T-helper 22 cell (primary cell): ENCODE measurements at regions not wholly inside any gene's neighbourhood (a gene's known extent, or its start where the extent isn't known, plus 50 kb on each side); places are given as distances from the start of the nearest gene placed in this dataset.

Experiments
- DNase-seq: peaks from one replicate; pipeline ENCODE4 v3.0.0-alpha.2; 2020; ENCODE audit warnings: low read depth

DNA sequence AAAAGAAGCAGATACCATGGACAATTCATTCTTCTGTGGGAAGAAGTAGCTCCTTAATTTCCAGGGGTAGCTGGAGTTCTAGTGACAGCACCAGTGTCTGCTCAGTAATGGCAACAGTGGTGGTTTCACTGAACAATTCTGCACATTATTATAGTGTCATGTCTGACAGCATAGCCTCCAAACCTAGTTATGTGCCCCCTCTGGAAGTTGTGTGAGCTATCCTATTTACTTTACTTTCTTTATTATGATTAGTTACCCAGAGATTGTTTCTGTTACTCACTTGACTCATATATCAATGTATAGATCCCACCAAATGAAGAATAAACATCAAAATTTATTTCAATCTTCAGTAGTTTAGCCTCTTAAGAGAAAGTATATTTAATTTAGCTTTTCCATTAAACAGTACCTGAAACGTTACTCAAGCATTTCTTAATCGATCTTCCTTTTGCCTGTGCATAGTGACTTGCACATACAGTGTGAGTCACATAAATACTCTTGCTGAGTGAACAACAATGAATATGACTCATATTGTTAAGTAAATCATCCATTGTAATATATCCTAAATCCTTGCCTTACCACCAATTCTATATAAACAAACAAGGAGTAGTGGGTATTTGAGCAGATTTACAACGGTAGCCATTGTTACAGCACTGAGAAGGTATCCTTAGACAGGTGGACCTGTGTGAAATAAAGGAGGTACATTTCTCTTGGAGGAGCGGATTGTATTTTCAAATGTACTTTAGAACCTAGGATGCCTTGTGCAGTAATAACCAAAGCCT is 534.7 kb downstream of the ANKRD50 start:
- DNase-seq: no peak

DNA sequence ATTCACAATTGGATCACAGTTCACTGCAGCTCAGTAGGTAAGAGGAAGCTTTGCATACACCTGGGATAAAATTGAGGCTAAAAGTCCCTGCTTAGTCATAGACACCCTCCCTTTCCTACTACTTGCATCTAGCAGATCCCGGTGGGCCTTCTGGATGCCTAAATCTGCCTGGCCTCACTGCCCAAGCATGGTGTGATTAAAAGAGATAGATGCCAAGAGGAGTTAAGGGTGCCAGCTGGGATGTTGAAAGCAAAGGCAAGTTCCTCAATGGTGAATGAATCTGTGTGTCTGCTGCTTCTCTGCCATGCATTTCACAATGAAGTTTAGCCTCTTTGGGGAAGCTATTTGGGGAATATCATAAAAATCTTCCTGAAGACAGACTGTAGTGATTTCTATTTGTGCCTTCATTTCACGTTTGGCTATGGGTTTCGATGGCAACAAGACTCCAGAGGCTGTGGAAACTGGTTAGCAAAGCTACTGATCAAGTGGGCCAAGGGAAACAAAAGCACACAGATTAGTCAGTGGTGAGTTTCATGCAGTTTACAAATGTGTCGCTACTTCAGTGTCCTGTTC is 534.0 kb downstream of the ANKRD50 start:
- DNase-seq: no peak

DNA sequence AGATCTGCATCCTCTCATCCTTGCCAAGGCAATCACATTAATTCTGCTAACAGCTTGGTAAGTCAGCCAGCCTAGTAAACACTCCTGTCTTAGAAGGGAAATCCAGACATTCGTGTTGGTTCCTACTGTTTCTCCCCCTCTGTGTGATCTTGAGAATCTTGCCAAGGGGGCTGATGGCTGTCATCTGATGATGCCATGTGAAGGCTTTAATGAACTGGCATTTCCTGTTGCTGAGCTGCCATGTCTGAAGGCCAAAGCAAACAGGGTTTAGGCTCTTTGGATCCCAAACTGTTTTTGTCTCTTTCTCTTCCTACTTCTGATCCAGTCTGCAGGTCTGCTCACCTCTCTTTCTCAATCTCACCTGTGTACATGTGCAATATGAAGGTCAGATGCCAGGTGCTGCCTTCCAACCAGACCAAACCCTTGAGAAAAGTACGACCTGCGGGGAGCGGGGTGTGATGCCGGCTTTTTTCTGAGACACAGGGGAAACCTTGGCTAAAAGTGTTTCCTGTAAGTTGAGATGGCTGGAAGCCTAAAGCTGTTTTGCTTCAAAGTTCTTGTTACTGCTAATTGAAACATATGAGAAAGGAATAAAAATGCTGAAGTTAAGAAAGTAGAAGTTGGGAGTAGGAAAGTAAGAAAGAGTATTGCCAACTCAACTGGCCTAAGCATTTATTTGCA is 532.9 kb downstream of the ANKRD50 start:
- no peak for DNase-seq

DNA sequence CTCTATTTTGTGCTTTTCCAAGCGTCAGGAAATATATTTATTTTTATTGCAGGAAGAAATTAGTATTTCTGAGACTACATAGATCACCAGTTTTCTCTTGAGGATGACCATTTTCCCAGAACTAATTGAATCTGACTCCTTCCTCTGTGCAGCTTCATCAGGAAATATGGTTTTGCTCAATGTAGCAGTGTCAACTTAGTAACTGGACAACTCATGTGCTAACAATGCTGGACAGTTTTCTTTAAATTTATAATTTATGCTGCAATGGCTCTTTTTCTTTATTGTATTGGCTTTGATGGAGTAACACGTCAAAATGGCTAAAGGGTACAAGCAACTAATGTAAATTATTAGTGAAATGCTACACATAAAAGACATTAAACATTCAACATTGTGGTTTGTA is 531.5 kb downstream of the ANKRD50 start:
- DNase-seq: no peak

DNA sequence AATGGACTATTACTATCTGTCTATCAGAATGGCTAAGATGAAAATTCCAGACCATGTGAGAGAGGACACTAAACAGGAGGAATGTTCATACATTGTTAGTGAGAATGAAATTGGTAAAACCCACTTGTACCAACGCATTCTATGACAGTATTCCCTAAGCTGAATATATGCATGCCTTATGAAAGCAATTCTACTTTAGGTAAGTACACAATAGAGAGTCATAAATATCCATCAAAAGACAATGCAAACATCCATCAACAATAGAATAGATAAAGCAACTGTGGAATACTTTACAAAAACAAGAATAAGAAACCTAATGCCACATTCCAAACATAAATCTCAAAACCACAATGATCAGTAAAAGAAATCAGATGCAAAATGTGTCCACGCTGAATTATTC is 529.3 kb downstream of the ANKRD50 start:
- DNase-seq: no peak

DNA sequence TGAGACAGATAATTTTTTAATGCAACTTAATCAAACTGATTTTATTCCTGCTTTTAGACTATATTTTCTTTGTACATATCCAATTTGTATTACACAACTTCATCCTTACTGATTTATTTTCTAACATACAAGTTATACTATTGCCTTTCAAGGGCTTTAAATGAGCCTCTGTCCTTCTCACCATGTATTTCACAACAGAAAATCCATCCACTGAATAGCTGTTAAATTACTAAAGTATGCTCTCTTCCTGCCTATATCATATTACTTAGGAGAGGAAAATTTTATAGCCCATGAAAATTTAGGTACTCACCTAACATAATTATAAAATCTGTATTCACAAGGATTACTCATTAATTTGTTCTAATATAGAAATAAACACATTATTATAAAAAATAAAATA is 528.6 kb downstream of the ANKRD50 start:
- DNase-seq: no peak

DNA sequence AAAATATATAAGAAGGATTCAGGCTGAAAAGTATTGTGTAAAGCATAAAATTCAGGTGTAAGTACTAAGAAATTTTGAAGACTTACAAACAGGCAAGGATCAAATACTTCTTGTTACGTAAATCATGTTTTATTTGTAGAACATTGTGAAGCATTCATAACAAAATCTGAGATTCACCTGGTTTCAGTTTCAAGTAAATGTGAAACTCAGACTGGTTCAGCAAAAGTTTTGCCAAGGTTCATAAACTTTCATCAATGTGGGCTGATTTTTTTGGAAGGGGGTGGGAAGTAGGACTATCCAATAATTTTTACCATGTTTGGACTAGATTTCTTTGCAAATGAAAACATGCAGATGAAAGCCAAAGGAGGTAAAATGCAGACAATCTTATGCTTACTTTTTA is 527.7 kb downstream of the ANKRD50 start:
- DNase-seq: no peak

DNA sequence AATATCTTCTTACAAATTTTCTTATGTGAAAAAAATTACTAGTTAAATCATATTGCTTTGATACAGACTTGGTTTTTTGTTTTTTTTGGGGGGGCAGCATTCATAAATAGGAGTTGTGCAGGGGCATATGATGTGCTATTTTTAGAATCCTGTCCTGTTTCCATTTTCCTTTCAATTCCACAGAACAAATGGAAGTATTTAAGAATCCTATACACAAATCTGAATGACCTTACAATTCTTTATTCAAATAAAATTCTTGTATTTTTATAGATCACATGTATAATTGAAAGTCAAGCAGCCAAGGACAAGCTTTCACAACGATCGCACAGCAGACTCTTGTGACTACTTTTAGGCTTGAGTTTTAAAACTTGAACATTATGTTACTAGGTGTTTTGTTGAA is 523.9 kb downstream of the ANKRD50 start:
- DNase-seq: no peak

DNA sequence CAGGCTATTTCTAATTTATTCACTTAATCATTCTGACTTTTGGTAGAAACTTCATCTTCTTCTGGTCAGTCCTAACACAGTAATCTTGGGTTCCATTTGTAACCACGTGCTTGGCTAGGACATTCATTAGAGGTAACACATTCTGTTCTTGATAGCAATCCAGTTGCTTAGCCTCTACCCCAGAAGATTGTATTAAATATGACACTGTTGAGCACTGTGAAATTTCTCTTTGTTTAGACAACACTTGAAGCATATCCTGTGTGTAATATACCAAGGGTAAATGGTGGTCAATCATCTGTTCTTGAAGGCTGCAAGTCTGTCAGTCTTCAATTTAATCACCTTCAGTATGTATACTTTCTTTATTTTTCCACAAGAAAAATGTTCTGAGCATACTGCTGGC is 523.0 kb downstream of the ANKRD50 start:
- DNase-seq: no peak

DNA sequence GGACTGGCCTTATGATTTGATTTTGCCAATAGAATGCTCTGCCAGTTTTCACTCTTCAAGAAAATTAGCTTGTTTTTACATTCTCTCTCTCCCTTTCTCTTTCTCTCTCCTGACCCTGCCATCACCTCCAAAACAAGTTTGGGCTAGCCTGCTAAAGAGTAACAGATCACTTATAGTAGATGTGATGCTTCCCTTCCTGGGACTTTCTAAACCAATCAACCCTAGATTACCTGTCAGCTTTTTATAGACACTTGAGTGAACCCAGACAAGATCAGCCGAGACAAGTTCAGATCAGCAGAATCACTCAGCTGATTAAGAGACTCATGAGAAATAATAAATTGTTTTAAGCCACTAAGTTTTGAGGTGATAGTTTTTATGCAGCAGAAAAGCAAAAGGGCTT is 521.2 kb downstream of the ANKRD50 start:
- DNase-seq: no peak

DNA sequence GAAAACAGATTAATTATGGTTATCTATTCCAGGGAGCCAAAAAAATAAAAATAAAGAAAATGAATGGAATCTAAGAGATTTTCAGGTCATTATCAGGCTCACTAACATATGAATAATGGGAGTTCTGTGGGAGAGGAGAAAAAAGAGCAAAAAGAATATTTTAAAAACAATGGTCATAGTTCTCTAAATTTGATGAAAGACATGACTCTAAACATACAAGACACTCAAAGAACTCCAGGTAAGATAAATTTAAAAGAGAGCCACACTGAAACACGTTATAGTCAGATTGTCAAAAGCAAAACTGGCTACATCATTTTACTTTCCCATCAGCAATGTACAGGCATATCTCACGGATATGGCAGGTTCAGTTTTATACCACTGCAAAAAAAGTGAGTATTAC is 520.0 kb downstream of the ANKRD50 start:
- no peak for DNase-seq

DNA sequence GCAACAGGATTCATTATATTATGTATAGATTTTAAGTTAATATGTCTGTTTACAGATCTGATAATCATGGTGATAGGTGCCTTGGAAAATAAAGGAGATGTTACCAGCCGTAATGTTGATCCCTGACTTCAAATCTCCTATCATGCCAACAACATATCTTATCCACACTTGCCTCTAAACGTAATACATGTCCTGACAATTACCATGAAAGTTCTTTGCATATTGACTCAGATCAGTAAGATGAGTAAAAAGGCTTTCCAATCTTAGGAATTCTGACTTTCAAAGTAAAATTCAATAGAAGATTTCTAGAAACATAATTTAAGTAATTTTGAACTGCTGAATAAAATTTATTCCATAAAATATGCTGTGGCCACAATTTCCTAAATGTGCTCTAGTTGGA is 513.3 kb downstream of the ANKRD50 start:
- DNase-seq: no peak

DNA sequence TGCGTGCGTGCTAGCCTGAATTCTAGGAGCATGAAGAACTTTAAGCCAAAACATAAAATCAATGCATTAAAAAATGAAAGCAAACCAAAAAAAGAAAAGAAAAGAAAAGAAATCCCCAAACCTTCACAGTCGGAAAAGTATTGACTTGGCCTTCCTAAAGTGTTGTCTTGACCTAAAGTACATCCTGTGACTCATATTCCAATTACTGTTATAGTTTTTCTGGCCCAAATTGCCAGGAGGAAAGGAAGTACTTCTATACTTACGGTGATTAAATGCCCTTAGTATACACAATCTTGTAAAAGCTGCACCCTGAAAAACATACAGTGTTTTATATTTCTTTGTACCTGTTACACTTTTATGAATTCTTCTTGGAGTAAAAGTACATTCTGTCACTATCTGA is 512.8 kb downstream of the ANKRD50 start:
- DNase-seq: no peak

DNA sequence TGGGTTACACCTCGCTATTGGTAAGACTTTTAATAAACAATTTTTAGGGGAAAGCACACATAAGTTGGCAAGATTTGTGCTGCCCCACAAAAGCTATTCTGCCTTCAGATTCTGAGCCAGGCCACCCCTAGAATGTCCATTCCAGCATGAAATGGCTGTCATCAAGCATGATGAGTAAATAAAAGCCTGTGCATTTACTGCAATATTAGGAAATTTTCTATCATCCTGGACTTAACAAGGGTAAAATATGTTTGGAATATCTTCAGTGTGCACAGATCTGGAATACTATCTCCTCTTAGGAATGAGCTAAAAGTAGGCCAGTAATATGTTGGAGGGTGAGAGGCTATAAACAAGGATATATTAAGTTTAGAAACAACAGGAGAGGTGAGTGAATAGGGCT is 510.9 kb downstream of the ANKRD50 start:
- DNase-seq: no peak

DNA sequence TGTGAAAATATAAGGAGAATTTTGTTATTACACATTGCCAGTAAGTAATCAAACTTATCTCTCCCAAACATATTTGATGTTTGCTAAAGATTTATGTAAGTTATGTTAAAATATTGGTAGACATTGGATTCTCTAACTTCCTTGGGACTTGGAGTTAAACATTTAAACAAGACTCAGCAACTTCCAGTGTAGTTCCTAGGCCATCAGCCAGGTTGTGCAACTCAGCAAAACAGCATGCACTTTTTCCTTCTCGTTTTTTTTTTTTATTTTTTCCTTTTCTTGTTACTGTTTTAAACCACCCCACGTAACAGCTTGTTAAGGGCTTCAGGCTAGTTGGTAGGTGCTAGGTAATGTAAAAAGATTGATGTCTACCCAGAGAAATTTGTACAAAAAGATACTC is 510.4 kb downstream of the ANKRD50 start:
- no peak for DNase-seq

DNA sequence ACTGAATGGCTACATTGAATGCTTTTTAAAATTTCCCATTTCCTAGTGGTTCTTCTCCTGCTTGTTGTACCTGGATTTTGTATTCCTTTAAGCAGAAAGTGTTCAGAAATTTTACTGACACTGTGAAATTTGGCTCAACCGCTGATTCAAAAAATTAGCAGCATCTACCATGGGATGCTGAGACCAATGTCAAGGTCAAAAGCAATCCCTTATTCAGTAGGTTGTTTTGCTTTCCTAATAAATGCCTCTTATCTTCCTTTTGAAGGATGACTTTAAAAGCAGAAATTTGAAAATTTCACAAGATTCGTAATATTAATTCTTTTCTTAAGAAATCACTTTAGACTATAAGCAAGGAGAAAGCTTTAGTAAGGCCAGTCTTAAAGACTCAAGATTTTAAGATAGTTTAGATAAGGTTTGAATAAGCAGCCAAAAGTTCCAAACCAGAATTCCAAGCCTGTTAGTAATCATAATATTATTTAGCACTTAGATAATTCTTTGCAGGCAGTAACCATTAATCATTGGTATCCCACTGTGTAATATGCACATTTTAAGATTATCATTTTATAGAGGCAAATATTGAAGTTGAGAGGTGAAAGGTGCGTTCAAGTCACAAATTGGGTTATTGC is 508.8 kb downstream of the ANKRD50 start:
- DNase-seq: no peak

DNA sequence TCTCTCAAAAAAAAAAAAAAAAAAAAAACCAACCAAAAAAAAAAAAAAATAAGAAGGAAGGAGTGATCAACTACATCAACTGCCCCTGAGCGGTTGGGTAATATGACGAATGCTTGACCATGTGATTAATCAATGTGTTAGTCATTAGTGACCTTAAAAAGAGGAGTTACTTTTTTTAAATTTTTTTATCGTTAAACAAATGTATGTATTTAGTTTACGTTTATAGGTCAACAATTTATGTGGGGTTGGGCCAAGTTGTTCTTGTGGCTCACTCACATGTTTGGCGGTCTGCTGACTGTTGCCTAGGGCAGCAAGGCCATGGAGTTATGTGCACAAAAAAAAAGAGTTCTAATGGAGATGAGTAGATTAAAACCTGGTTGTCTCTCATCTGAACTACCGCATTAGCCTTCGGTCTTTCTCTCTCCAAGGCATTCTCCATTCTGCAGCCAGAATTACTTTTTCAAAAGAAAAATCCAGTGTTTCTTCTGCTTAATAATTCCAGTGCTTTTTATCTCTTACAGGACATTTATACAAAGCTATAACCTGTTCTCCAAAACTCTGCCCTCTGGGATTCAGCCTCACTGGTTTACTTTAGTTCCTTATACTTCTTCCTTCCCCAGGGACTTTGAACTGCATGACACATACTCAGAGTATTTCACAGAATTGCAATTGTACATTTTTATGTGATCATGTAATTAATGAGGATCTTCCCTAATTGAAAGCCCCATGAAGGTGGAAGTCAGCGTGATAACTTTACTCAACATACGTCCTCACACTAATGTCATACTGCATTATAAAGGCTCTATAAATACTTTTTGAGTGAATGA is 505.5 kb downstream of the ANKRD50 start:
- DNase-seq: no peak

DNA sequence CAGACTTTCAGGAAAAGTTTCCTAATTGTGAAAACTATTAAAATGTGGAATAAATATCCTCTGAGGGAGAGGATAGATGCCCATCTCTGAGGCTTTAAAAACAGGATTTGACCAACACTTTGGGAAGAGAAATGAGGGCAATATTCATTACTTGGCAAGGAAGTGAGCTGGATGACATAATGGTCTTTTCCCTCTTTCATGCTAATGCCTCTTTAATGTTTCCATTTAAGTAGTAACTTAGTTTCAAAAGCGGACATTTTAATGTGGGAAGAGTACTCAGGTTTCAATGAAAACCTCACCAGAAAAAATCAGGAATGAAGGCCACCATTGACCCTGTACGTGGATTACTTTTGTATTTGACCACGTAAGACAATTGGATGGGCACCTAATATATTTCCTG is 503.3 kb downstream of the ANKRD50 start:
- DNase-seq: no peak

DNA sequence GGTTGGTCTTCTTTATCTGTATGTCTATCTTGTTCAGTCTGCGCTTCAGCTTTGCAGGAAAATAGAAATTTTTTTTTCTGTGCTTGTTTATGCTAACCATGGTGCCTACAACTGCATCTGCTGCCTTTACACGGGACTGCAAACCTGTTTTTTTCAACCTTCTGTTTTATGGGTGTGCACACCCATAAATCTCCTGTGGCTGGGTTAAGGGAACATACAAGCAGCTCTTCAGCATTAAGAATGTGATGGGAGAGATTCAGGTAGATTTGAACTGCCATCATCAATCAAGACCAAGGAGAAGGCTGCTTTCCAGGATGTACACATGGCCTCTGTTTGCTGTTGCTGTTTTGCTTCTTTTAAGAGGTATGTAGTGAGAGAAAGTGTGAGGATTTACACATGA is 502.9 kb downstream of the ANKRD50 start:
- no peak for DNase-seq

DNA sequence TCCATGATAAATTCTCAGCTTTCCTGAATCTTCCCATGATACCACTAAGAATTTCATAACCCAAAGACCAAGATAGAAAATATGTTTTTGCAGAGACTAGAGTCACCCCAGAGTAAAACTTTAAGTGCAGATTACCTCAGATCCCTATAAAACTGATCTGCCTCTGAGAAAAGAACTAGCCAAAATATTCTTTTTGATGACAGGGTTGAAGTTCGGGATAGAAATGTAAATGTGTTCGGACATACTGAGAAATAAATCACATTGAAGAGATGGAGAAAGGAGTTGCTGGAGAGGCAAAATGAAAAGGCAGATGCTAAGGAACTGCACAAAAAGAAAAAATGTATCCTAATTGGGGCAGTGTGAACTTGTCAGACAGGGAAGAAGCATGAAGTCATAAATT is 501.8 kb downstream of the ANKRD50 start:
- no peak for DNase-seq

DNA sequence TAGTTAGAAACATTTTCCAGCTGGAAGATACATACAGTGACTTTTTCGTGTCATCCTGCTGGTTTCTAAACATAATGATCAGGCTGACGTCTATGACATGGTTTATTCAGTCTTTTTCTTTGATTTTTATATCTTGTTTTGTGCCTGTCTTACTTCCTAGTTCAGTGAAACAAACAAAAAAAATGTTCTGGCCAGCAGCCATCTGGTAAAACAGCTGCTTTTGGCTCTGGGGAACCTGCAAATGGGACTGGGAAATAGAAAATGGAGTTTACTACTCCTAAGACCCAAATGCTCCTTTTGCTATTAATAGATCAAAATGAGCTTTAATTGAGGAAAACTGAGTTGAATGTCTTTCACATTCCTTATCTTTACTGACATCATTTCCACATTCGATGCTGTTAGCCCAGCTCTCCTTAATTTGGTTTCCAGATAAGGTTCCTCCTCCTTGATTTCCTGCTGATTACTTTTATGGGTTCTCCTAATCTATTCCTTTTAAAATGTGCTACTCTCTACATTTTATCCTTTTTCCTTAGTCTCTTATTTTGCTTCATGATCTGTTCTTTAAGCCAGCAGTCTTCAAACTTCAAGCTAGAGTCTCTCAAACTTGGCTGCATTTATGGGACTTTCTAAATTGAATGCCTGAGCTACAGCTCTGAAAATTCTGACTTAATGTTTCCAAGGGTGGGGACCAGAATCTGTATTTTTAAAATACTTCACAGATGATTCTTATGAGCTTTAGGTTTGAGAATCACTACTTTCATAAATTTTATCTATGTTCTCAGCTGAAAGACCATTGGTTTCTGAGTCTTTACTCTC is 499.5 kb downstream of the ANKRD50 start:
- no peak for DNase-seq
